CD14-positive monocyte (primary cell): ENCODE measurements at regions not wholly inside any gene's neighbourhood (a gene's known extent, or its start where the extent isn't known, plus 50 kb on each side); places are given as distances from the start of the nearest gene placed in this dataset.

Source experiments
- DNase-seq, 3 donors: peaks; one replicate each; pipeline ENCODE4 v3.0.0-alpha.2; 2011 to 2022
- H2AFZ ChIP-seq: 2 replicates; pipeline ENCODE4 v1.6.0; 2012; ENCODE audit warnings: mild to moderate bottlenecking, low read depth, low read length, inconsistent platforms; ENCODE audit not compliant: insufficient read depth, poor library complexity, severe bottlenecking
- H3K27ac ChIP-seq, 2 donors: 1 replicate in 1 of 2; 2 replicates in 1 of 2; pipeline ENCODE4 v1.5.1; 2012 to 2013; ENCODE audit warnings: low read length in 2 of 2, control low read depth in 1 of 2, inconsistent platforms in 1 of 2, low read depth in 1 of 2, mild to moderate bottlenecking in 1 of 2
- H3K27me3 ChIP-seq, 2 donors: one replicate each; pipeline versions ENCODE4 v1.6.0 to v1.6.1; 2011 to 2013; ENCODE audit warnings: low read length in 2 of 2; ENCODE audit not compliant: control insufficient read depth in 2 of 2, insufficient read depth in 2 of 2
- H3K36me3 ChIP-seq, 2 donors: replicated peaks in 1 of 2; 1 replicate in 1 of 2; 2 replicates in 1 of 2; pipeline versions ENCODE4 v1.5.1 to v1.6.1; 2012 to 2013; ENCODE audit warnings: low read length in 2 of 2, control low read depth in 1 of 2, inconsistent platforms in 1 of 2, mild to moderate bottlenecking in 1 of 2; ENCODE audit not compliant: insufficient read depth in 2 of 2, control insufficient read depth in 1 of 2
- H3K4me1 ChIP-seq, 2 donors: 1 replicate in 1 of 2; 2 replicates in 1 of 2; pipeline versions ENCODE4 v1.5.1 to v1.6.1; 2012 to 2013; ENCODE audit warnings: low read length in 2 of 2, control low read depth in 1 of 2, inconsistent platforms in 1 of 2, mild to moderate bottlenecking in 1 of 2, moderate library complexity in 1 of 2; ENCODE audit not compliant: insufficient read depth in 2 of 2, control insufficient read depth in 1 of 2
- H3K4me2 ChIP-seq: replicated peaks from 2 replicates; pipeline ENCODE3; 2012; ENCODE audit warnings: low read length, moderate library complexity, mild to moderate bottlenecking; ENCODE audit not compliant: poor library complexity, severe bottlenecking; ENCODE audit errors: extremely low read depth
- H3K4me3 ChIP-seq, 3 experiments: fragments of 200-600 bp in 1 of 3; sonication (generic) in 1 of 3; replicated peaks in 1 of 3; 1 replicate in 2 of 3; 2 replicates in 1 of 3; pipeline ENCODE4 v1.5.1; 2011 to 2013; ENCODE audit warnings: low read length in 3 of 3, mild to moderate bottlenecking in 3 of 3, control low read depth in 2 of 3, low read depth in 2 of 3, inconsistent platforms in 1 of 3, moderate library complexity in 1 of 3
- H3K79me2 ChIP-seq: 2 replicates; pipeline ENCODE4 v1.6.0; 2012; ENCODE audit warnings: mild to moderate bottlenecking, control low read depth, inconsistent platforms, low read length, moderate library complexity; ENCODE audit not compliant: insufficient read depth
- H3K9ac ChIP-seq: 2 replicates; pipeline ENCODE4 v1.6.0; 2017; ENCODE audit warnings: low read length, mild to moderate bottlenecking; ENCODE audit not compliant: insufficient read depth, poor library complexity, severe bottlenecking
- H3K9me3 ChIP-seq, 2 donors: replicated peaks in 1 of 2; 1 replicate in 1 of 2; 2 replicates in 1 of 2; pipeline versions ENCODE4 v1.5.1 to v1.6.1; 2012 to 2013; ENCODE audit warnings: low read length in 2 of 2, control low read depth in 1 of 2; ENCODE audit not compliant: control insufficient read depth in 1 of 2, insufficient read depth in 1 of 2
- H4K20me1 ChIP-seq: 2 replicates; pipeline ENCODE4 v1.6.0; 2012; ENCODE audit warnings: mild to moderate bottlenecking, low read length, control low read depth, moderate library complexity; ENCODE audit not compliant: insufficient read depth
- H3K27ac Mint-ChIP-seq, 7 donors: one replicate each; pipeline ENCODE4 v1.8.0; 2020; ENCODE audit warnings: mild to moderate bottlenecking in 7 of 7, mixed read lengths in 7 of 7, moderate library complexity in 6 of 7, inconsistent platforms in 2 of 7
- H3K27me3 Mint-ChIP-seq, 3 donors: one replicate each; pipeline ENCODE4 v1.8.0; 2021 to 2022; ENCODE audit warnings: low read depth in 3 of 3, mild to moderate bottlenecking in 3 of 3, mixed read lengths in 3 of 3, moderate library complexity in 3 of 3, inconsistent platforms in 1 of 3
- H3K36me3 Mint-ChIP-seq, 2 donors: one replicate each; pipeline ENCODE4 v1.8.0; 2020; ENCODE audit warnings: mixed read lengths in 2 of 2, inconsistent platforms in 1 of 2, mild to moderate bottlenecking in 1 of 2
- H3K4me1 Mint-ChIP-seq: one replicate; pipeline ENCODE4 v1.8.0; 2020; ENCODE audit warnings: mild to moderate bottlenecking, mixed read lengths
- H3K4me3 Mint-ChIP-seq, 2 donors: one replicate each; pipeline ENCODE4 v1.8.0; 2020; ENCODE audit warnings: mild to moderate bottlenecking in 2 of 2, mixed read lengths in 2 of 2, moderate library complexity in 1 of 2
- H3K9me3 Mint-ChIP-seq, 7 donors: one replicate each; pipeline ENCODE4 v1.8.0; 2020 to 2022; ENCODE audit warnings: mixed read lengths in 7 of 7, mild to moderate bottlenecking in 6 of 7, moderate library complexity in 6 of 7, inconsistent platforms in 2 of 7
- WGBS: methylation state at CpG from one replicate; pipeline ENCODE4 v1.1.5; 2013; ENCODE audit warnings: missing lambda C conversion rate; ENCODE audit not compliant: insufficient coverage; 5-methylcytosine and 5-hydroxymethylcytosine counted together
- intact Hi-C, 2 donors: fragments of 100-400 bp; cut with micrococcal nuclease; formaldehyde crosslinking; loops; one replicate each; pipeline versions ENCODE4 v1.15.0 to v1.15.1; 2023
- TF ChIP-seq, protein P1 (sequence below): fragments of 200-600 bp; IDR thresholded peaks from one replicate; pipeline ENCODE4 v1.8.0; 2022; ENCODE audit warnings: antibody characterized with exemption, mild to moderate bottlenecking

DNA sequence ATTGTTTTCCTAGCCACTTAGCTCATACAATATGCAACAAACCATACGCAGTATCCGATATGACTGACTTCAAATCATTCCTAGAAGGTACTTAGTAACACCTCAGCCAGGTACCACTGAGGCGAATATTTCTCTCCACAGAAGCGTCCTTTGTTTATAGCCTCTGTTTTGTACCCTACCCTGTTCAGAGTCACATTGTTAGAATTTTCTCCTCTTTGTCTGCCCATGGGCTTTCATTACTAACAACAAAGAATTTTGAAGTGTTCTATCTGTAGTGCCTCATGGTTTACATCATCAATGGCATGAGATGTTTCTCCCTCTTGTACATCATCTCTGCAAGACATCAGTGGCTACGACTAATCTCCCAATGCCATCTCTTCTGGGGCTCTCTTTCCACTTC is 212.4 kb upstream of the GLI3 start:
- intact Hi-C loops: no loop called here
- peaks cover 0 to 3% of the 10 kb centered on the region in 2 donors for H3K9me3 ChIP-seq
- Mint-ChIP-seq H3K4me1 (no peaks in the 10 kb centered on the region), H3K27me3 (peaks cover 3 to 7% (median 5%) of the 10 kb centered on the region in 3 donors), H3K36me3 (no peaks in the 10 kb centered on the region), H3K4me3 (no peak overlapping the region), H3K27ac (no peak overlapping the region), H3K9me3 (peaks cover 2 to 12% (median 8%) of the 10 kb centered on the region in 7 donors)
- H3K27ac ChIP-seq: no peak overlapping the region
- no peak for DNase-seq
- no peak overlapping the region for H3K9ac ChIP-seq
- H3K27me3 ChIP-seq: no peaks in the 10 kb centered on the region
- H3K4me2 ChIP-seq: no peak overlapping the region
- H3K4me3 ChIP-seq: no peak overlapping the region
- no peak overlapping the region for H2AFZ ChIP-seq
- H4K20me1 ChIP-seq: no peaks in the 10 kb centered on the region
- no peaks in the 10 kb centered on the region for H3K79me2 ChIP-seq
- H3K36me3 ChIP-seq: no peaks in the 10 kb centered on the region
- TF ChIP-seq, protein P1, sequence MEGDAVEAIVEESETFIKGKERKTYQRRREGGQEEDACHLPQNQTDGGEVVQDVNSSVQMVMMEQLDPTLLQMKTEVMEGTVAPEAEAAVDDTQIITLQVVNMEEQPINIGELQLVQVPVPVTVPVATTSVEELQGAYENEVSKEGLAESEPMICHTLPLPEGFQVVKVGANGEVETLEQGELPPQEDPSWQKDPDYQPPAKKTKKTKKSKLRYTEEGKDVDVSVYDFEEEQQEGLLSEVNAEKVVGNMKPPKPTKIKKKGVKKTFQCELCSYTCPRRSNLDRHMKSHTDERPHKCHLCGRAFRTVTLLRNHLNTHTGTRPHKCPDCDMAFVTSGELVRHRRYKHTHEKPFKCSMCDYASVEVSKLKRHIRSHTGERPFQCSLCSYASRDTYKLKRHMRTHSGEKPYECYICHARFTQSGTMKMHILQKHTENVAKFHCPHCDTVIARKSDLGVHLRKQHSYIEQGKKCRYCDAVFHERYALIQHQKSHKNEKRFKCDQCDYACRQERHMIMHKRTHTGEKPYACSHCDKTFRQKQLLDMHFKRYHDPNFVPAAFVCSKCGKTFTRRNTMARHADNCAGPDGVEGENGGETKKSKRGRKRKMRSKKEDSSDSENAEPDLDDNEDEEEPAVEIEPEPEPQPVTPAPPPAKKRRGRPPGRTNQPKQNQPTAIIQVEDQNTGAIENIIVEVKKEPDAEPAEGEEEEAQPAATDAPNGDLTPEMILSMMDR: no peak
- 96% methylated on average over 4 of the region's 5 CpGs for WGBS
- no peaks in the 10 kb centered on the region for H3K4me1 ChIP-seq

DNA sequence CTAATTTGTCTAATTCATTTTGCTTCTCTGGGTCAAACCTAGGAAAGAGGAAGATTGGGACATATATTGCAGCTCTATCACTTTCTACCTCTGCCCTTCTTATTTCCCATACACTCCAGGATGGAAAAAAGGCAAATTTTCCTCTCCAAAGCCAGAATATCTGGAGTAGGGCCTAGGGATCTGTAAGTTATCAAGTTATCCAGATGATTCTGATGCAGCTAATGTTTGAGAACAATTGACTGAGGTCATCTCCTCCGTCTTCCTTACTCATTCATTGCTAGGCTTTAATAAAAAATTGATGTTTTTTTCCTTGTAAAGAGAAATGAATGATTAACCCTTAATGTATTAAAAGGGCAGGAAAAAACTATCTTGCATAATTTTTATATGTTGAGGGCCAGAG is 211.9 kb upstream of the GLI3 start:
- DNase-seq: no peak
- no peak overlapping the region for H3K4me3 ChIP-seq
- H3K36me3 ChIP-seq: no peaks in the 10 kb centered on the region
- H3K4me1 Mint-ChIP-seq: no peaks in the 10 kb centered on the region
- H3K9me3 ChIP-seq: peaks cover 0 to 3% of the 10 kb centered on the region in 2 donors
- H3K4me2 ChIP-seq: no peak overlapping the region
- H3K4me3 Mint-ChIP-seq: no peak overlapping the region
- H3K9me3 Mint-ChIP-seq: peaks cover 2 to 12% (median 8%) of the 10 kb centered on the region in 7 donors
- H3K4me1 ChIP-seq: no peaks in the 10 kb centered on the region
- H2AFZ ChIP-seq: no peak overlapping the region
- no peak overlapping the region for H3K9ac ChIP-seq
- TF ChIP-seq, protein P1: no peak
- no peaks in the 10 kb centered on the region for H3K79me2 ChIP-seq
- H4K20me1 ChIP-seq: no peaks in the 10 kb centered on the region
- no peak overlapping the region for H3K27ac Mint-ChIP-seq
- no CpG with 5 or more reads among the region's 1 CpG for WGBS
- no peaks in the 10 kb centered on the region for H3K36me3 Mint-ChIP-seq
- intact Hi-C loops: no loop called here
- H3K27me3 ChIP-seq: no peaks in the 10 kb centered on the region
- no peak overlapping the region for H3K27ac ChIP-seq
- peaks cover 3 to 7% (median 5%) of the 10 kb centered on the region in 3 donors for H3K27me3 Mint-ChIP-seq
